ENCODE measurements at regions not wholly inside any gene's neighbourhood (a gene's known extent, or its start where the extent isn't known, plus 50 kb on each side); places are given as distances from the start of the nearest gene placed in this dataset.

DNA sequence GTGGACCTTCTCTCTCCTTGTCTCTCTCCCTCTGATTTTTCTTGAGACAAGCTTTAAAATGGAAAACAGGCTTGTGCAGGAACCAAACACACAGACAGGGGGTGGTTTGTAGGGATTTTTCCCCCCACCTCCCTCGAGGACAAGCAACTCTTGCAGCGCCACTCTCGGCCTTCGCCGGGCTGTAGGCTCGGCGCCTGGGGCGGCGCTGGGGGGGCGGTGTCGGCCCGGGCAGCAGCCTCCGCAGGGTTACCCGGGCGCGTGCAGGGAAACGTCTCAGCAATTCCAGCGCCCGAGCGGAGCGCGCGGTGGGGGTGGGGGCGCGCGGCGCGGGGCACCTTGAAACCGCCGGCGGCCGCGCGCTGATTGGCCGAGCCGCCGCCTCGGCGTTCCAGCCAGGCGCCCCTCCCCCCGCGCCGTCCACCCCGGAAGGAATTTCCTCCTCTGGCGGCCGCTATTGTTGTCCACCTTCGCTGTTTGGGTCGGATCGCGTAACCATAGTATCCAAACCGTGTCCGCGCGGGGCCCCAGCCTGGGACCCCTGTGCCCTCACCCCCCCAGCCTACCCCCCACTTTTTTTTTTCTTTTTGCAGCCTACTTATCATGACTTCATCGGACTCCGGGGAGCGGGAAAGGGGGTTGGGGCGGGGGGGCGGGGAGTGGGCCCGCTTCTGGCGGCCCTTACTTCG, 59.8 kb upstream of the ACOT11 start:
- no peak for TF ChIP-seq POLR2A (IDR thresholded peaks at IDR 0.05)
- TF ChIP-seq, protein P1, sequence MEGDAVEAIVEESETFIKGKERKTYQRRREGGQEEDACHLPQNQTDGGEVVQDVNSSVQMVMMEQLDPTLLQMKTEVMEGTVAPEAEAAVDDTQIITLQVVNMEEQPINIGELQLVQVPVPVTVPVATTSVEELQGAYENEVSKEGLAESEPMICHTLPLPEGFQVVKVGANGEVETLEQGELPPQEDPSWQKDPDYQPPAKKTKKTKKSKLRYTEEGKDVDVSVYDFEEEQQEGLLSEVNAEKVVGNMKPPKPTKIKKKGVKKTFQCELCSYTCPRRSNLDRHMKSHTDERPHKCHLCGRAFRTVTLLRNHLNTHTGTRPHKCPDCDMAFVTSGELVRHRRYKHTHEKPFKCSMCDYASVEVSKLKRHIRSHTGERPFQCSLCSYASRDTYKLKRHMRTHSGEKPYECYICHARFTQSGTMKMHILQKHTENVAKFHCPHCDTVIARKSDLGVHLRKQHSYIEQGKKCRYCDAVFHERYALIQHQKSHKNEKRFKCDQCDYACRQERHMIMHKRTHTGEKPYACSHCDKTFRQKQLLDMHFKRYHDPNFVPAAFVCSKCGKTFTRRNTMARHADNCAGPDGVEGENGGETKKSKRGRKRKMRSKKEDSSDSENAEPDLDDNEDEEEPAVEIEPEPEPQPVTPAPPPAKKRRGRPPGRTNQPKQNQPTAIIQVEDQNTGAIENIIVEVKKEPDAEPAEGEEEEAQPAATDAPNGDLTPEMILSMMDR (IDR thresholded peaks at IDR 0.05): peak in 1 of 3 experiments; percentile 39

All from testis (tissue), 2 donors.